Hematopoietic multipotent progenitor cell treated with erythropoietin and hydrocortisone succinate and interleukin-3 and kit ligand, for 4 days (in vitro differentiated cells): ENCODE measurements at regions not wholly inside any gene's neighbourhood (a gene's known extent, or its start where the extent isn't known, plus 50 kb on each side); places are given as distances from the start of the nearest gene placed in this dataset.

ENCODE experiments used
- DNase-seq: peaks from one replicate; pipeline ENCODE4 v3.0.0-alpha.2; 2015

GRCh38 chr3:195013411-195014361 lies 257.3 kb downstream of the XXYLT1 start:
- DNase-seq = peak; percentile 25

- peak; percentile 93 for DNase-seq
Measured at GRCh38 chr3:195015021-195015420, 255.9 kb downstream of the XXYLT1 start.

GRCh38 chr3:195017151-195017550 lies 253.8 kb downstream of the XXYLT1 start:
- DNase-seq = peak; percentile 80
